ENCODE measurements at regions not wholly inside any gene's neighbourhood (a gene's known extent, or its start where the extent isn't known, plus 50 kb on each side); places are given as distances from the start of the nearest gene placed in this dataset.

DNA sequence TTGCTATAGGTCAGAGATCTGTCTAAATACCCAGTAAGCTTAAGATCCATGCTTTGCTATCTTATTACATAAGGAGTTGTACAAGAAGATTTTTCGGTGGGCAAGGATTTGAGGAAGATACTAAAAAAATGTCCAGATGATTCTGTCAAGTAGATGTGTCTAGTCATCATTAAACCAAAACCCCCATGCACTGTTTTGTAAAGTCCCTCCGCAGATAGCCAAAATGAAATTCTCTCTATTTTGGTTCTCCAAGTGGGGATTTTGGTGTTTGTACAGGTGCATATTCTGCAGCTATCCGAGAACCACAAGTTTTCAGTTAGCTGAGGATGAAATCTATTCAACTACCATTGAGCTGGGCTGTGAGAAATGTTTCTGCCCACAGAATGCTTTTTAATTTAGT, 994.8 kb downstream of the NLGN4X start:
- TF ChIP-seq CTCF (IDR thresholded peaks at IDR 0.05): no peak
- Histone ChIP-seq H3K4me3 (no peak overlapping the region), H3K4me1 (no peaks in the 10 kb centered on the region), H3K27me3 (no peaks in the 10 kb centered on the region), H3K36me3 (no peaks in the 10 kb centered on the region), H3K27ac (no peak overlapping the region), H3K9me3 (peaks cover 0 to 16% (median 0%) of the 10 kb centered on the region in 11 donors)
- intact Hi-C loops (cut with DNase I): no loop called here
- WGBS, 2 donors: 88 to 89% methylated on average over 3 of the region's 3 CpGs
- DNase-seq: no peak
- ATAC-seq: no peak

DNA sequence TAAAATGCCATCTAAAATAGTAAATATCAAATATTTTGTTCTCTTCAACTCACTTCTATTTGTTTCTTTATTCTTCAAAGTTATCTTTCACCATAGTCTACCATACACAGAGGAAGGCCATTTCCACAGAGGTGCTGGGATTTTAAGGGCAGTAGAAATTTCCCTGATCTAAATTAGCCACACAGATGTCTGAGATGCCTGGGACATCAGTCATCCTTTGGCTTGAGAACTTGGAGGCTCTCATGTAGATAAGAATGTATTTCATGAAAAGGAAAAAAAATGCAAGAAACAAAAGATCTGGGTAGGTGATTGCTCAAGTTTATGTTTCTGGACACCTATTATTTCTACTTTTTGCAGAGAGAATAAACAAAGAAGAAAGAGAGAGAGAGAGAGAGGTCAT, 1008.2 kb downstream of the NLGN4X start:
- H3K9me3 ChIP-seq: peaks cover 0 to 18% (median 0%) of the 10 kb centered on the region in 11 donors
- DNase-seq (no peak), ATAC-seq (no peak)
- no peak overlapping the region for H3K27ac ChIP-seq
- TF ChIP-seq CTCF (IDR thresholded peaks at IDR 0.05): no peak
- H3K4me1 ChIP-seq: no peaks in the 10 kb centered on the region
- no peaks in the 10 kb centered on the region for H3K27me3 ChIP-seq
- intact Hi-C loops (cut with DNase I): no loop called here
- H3K36me3 ChIP-seq: no peaks in the 10 kb centered on the region
- H3K4me3 ChIP-seq: no peak overlapping the region

- peaks cover 0 to 5% (median 0%) of the 10 kb centered on the region in 11 donors for H3K9me3 ChIP-seq
- WGBS, 2 donors: 52 to 65% methylated on average over 4 of the region's 4 CpGs
- ATAC-seq: no peak
- no peaks in the 10 kb centered on the region for H3K27me3 ChIP-seq
- no peak overlapping the region for H3K4me3 ChIP-seq
- H3K27ac ChIP-seq: no peak overlapping the region
- intact Hi-C loops (cut with DNase I): no loop called here
- DNase-seq: no peak
- no peak for TF ChIP-seq CTCF (IDR thresholded peaks at IDR 0.05)
- no peaks in the 10 kb centered on the region for H3K36me3 ChIP-seq
- H3K4me1 ChIP-seq: no peaks in the 10 kb centered on the region
Observed at GRCh38 chrX:5194806-5195205, 1033.9 kb downstream of the NLGN4X start.

- H3K4me1 ChIP-seq: no peaks in the 10 kb centered on the region
- no peak overlapping the region for H3K27ac ChIP-seq
- no peak for TF ChIP-seq CTCF (IDR thresholded peaks at IDR 0.05)
- H3K36me3 ChIP-seq: no peaks in the 10 kb centered on the region
- H3K27me3 ChIP-seq: no peaks in the 10 kb centered on the region
- intact Hi-C loops (cut with DNase I): no loop called here
- no peak overlapping the region for H3K4me3 ChIP-seq
- no peak for DNase-seq
- ATAC-seq: no peak
- WGBS, 2 donors: 63 to 68% methylated on average over 12 of the region's 12 CpGs
- peaks cover 0 to 38% (median 0%) of the 10 kb centered on the region in 11 donors for H3K9me3 ChIP-seq
Observed at GRCh38 chrX:5180135-5180741, 1048.4 kb downstream of the NLGN4X start.
